Effector memory CD4-positive, alpha-beta T cell (primary cell): ENCODE measurements at regions not wholly inside any gene's neighbourhood (a gene's known extent, or its start where the extent isn't known, plus 50 kb on each side); places are given as distances from the start of the nearest gene placed in this dataset.

ENCODE experiments used
- DNase-seq, 3 donors: peaks; one replicate each; pipeline ENCODE4 v3.0.0-alpha.2; 2020
- H3K27ac ChIP-seq: 2 replicates; pipeline ENCODE4 v1.7.0; 2013; ENCODE audit warnings: mild to moderate bottlenecking, low read length, moderate library complexity; ENCODE audit not compliant: insufficient read depth, poor library complexity, severe bottlenecking
- H3K27me3 ChIP-seq: replicated peaks from 2 replicates; pipeline ENCODE4 v1.7.0; 2013; ENCODE audit warnings: mild to moderate bottlenecking, low read length; ENCODE audit not compliant: insufficient read depth, control insufficient read depth, poor library complexity, severe bottlenecking
- H3K36me3 ChIP-seq: 2 replicates; pipeline ENCODE4 v1.7.0; 2013; ENCODE audit warnings: mild to moderate bottlenecking, low read length, moderate library complexity; ENCODE audit not compliant: control insufficient read depth, insufficient read depth
- H3K4me1 ChIP-seq: 2 replicates; pipeline ENCODE4 v1.7.0; 2013; ENCODE audit warnings: low read length, mild to moderate bottlenecking; ENCODE audit not compliant: control insufficient read depth, insufficient read depth, poor library complexity, severe bottlenecking
- H3K4me3 ChIP-seq: 2 replicates; pipeline ENCODE4 v1.7.0; 2013; ENCODE audit warnings: low read length, low read depth, mild to moderate bottlenecking; ENCODE audit not compliant: insufficient read depth, poor library complexity, severe bottlenecking
- H3K9me3 ChIP-seq: 2 replicates; pipeline ENCODE4 v1.7.0; 2013; ENCODE audit warnings: mild to moderate bottlenecking, low read length, moderate library complexity; ENCODE audit not compliant: control insufficient read depth

GRCh38 chr12:90173499-90174197, 465.0 kb upstream of the ATP2B1 start:
- Histone ChIP-seq H3K9me3 (no peaks in the 10 kb centered on the region), H3K4me3 (no peak overlapping the region), H3K27me3 (no peaks in the 10 kb centered on the region), H3K27ac (no peak overlapping the region), H3K36me3 (no peaks in the 10 kb centered on the region), H3K4me1 (no peaks in the 10 kb centered on the region)
- no peak for DNase-seq

DNA sequence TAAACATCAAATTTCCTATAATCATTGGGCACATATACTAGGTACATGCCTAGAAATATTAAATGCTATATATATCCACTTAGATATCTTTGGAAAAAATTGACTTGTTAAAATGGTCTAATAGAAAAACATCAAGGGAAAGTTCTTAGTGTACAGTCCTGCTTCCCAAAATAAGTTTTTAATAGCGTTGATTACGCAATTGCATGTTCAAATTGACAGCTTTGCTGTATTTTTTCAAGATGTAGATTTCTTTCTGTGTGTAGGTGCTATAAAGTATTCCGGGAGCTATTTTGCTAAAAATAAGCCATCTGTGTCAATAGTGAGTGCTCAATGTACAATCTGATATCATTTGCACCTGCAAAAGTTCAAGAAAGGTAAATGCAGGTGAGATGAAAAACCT, 463.9 kb upstream of the ATP2B1 start:
- Histone ChIP-seq H3K27me3 (no peaks in the 10 kb centered on the region), H3K9me3 (no peaks in the 10 kb centered on the region), H3K4me3 (no peak overlapping the region), H3K4me1 (no peaks in the 10 kb centered on the region), H3K27ac (no peak overlapping the region), H3K36me3 (no peaks in the 10 kb centered on the region)
- DNase-seq, result no peak

DNA sequence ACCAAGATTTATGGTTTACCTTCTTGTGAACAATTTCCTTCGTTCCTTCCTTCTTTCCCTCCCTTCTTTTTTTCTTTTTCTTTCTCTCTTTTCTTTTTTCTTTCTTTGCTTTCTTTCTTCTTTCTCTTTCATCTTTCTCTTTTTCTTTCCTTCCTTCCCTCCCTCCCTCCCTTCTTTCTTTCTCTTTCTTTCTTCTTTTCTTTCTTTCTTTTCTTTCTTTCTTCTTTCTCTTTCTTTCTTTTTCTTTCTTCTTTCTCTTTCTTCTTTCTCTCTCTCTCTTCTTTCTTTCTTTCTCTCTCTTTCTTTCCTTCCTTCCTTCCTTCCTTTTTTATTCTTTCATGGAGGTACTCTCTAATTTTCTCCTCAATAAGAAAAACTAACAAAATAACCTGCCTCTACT, 462.1 kb upstream of the ATP2B1 start:
- H3K9me3 ChIP-seq, result no peaks in the 10 kb centered on the region
- no peak for DNase-seq
- no peak overlapping the region for H3K4me3 ChIP-seq
- H3K27me3 ChIP-seq, result no peaks in the 10 kb centered on the region
- H3K27ac ChIP-seq, result no peak overlapping the region
- H3K36me3 ChIP-seq, result no peaks in the 10 kb centered on the region
- H3K4me1 ChIP-seq, result no peaks in the 10 kb centered on the region

DNA sequence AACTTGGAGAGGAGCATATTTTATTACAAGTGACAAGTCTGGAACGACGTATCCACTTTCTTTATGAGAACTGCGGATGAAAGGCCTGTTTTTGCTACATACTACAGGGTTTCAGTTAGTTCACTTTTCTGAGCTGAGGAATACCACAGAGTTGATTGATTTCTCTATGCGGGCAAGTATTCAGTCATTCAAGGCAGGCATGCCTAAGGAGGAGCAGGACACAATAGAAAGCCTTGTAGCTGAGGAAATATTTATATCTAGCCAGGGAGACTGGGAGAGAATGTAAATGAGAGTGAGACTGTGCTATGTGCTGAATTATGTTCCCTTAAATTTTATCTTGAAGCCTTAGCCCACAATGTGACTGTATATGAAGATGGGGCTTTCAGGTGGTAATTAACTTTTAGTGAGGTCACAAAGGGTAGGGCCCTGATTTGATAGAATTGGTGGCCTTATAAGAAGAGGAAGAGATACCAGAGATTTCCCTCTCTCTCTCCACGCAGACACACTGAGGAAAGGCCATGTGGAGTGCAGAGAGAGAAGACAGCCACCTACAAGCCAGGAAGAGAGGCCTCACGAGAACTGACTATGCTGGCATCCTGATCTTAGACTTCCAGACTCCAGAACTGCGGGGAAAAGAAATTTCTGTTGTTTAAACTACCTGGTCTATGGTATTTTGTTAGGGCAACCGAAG, 459.0 kb upstream of the ATP2B1 start:
- H3K36me3 ChIP-seq, result no peaks in the 10 kb centered on the region
- no peak overlapping the region for H3K4me3 ChIP-seq
- H3K9me3 ChIP-seq, result no peaks in the 10 kb centered on the region
- no peak for DNase-seq
- no peak overlapping the region for H3K27ac ChIP-seq
- H3K27me3 ChIP-seq, result no peaks in the 10 kb centered on the region
- H3K4me1 ChIP-seq, result no peaks in the 10 kb centered on the region

DNA sequence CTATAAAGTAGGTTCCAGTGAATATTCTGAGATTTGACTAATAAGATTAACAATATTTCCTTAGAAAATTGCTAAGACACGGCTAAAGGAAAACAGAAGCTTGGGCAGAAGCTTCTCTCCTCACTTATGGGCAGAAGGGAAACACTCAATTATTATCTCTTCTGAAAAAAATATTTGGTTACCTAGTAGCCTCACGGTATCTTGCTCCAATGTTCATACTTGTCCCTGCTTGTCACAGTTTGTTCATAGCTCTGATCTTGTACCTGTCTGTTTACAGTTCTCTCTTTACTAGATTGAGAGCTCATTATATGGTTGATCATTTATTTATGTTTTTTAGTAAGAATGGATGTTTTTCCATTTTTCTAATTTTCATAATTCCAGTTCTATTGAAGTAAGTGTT, 458.0 kb upstream of the ATP2B1 start:
- Histone ChIP-seq H3K36me3 (no peaks in the 10 kb centered on the region), H3K4me1 (no peaks in the 10 kb centered on the region), H3K9me3 (no peaks in the 10 kb centered on the region), H3K27me3 (no peaks in the 10 kb centered on the region), H3K27ac (no peak overlapping the region), H3K4me3 (no peak overlapping the region)
- DNase-seq, result no peak

GRCh38 chr12:90166012-90166411, 457.4 kb upstream of the ATP2B1 start:
- Histone ChIP-seq H3K27ac (no peak overlapping the region), H3K4me3 (no peak overlapping the region), H3K36me3 (no peaks in the 10 kb centered on the region), H3K9me3 (no peaks in the 10 kb centered on the region), H3K4me1 (no peaks in the 10 kb centered on the region), H3K27me3 (no peaks in the 10 kb centered on the region)
- no peak for DNase-seq

DNA sequence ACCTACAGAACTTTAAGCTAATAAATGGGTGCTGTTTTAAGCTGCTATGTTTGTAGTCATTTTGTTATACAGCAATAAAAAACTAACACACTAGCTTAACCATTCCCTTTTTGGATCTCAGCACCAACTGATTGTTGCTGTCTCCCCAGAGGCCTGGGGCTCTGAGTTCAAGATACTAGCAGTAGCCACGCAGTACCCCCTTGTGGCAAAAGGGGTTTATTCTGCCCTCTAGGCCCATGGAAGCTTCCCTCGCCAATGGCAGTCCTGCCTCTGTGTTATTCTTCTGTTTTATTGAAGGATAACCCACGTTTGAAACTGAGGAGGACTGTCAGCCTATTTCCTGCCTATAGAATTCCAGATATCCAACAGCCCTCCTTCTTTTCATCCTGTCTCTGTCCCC, 455.3 kb upstream of the ATP2B1 start:
- Histone ChIP-seq H3K4me1 (no peaks in the 10 kb centered on the region), H3K27ac (no peak overlapping the region), H3K9me3 (no peaks in the 10 kb centered on the region), H3K4me3 (no peak overlapping the region), H3K36me3 (no peaks in the 10 kb centered on the region), H3K27me3 (no peaks in the 10 kb centered on the region)
- no peak for DNase-seq

- no peaks in the 10 kb centered on the region for H3K27me3 ChIP-seq
- H3K27ac ChIP-seq, result no peak overlapping the region
- H3K4me1 ChIP-seq, result no peaks in the 10 kb centered on the region
- DNase-seq, result no peak
- no peak overlapping the region for H3K4me3 ChIP-seq
- H3K36me3 ChIP-seq, result no peaks in the 10 kb centered on the region
- H3K9me3 ChIP-seq, result no peaks in the 10 kb centered on the region
Measured at GRCh38 chr12:90153827-90154226, 445.2 kb upstream of the ATP2B1 start.

DNA sequence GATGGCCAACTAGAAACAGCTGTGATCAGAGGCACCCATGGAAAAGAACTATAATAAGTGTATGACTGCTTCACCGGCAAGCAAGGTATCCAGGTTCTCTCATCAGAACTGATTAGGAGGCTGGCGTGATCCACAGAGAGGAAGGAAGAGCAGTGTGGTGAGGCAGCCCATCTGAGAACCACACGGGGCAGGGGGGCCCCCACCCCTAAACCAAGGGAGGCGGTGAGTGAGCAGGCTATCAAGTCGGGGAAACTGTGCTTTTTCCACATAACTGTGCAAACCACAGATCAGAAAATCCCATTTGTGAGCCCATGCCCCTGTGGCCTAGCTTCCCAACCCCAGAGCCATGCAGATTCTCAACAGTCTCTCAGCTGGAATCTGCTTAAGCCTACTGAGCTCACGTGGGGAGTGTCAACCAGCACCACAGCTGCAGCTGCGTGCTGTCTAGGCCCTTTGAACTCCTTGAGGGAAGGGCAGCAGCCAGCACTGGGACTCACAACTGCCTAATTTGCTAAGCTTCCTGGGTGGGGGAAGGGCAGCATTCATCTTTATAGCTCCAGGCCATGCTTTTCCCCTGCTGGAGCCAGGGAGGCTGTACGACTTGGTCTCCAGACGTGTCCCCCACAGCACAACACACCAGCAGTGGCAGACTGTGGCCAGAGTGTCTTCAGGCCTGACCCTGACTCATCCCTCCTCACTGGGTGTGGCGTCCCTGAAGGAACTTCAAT, 444.4 kb upstream of the ATP2B1 start:
- Histone ChIP-seq H3K27ac (no peak overlapping the region), H3K4me3 (no peak overlapping the region), H3K4me1 (no peaks in the 10 kb centered on the region), H3K36me3 (no peaks in the 10 kb centered on the region), H3K27me3 (no peaks in the 10 kb centered on the region), H3K9me3 (no peaks in the 10 kb centered on the region)
- no peak for DNase-seq

DNA sequence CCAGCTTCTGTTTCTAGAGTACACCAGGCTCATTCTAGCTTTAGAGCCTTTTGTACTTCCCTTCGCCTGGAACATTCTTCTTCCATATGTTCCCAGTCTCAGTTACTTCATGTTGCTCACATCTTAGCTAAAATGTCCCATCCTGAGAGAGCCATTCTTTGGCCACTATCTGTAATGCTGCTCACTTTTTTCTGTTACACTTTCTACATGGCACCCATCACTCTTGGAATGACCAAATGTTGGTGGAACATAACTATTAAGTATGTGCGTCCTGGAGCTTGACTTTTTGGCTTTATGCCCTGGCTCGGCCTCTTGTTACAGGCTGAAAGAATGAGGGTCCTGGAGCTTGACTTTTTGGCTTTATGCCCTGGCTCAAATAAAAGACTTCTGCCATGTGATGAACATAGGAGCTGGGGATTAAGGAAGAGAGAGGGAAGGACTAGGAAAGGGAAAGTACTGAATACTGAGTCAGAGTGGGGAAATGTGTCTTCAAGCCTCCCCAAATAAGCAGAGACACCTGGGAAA, 442.9 kb upstream of the ATP2B1 start:
- DNase-seq, result no peak
- Histone ChIP-seq H3K36me3 (no peaks in the 10 kb centered on the region), H3K27ac (no peak overlapping the region), H3K4me3 (no peak overlapping the region), H3K4me1 (no peaks in the 10 kb centered on the region), H3K9me3 (no peaks in the 10 kb centered on the region), H3K27me3 (no peaks in the 10 kb centered on the region)
